AG08396 (cell line): ENCODE measurements at regions not wholly inside any gene's neighbourhood (a gene's known extent, or its start where the extent isn't known, plus 50 kb on each side); places are given as distances from the start of the nearest gene placed in this dataset.

ENCODE experiments used
- DNase-seq: peaks from one replicate; pipeline ENCODE4 v3.0.0; 2012; ENCODE audit warnings: low spot score, mixed read lengths

GRCh38 chr15:47949815-47950214 lies 171.0 kb upstream of the SLC24A5 start:
- no peak for DNase-seq

- DNase-seq = no peak
Observed at GRCh38 chr15:47950447-47950846, 170.3 kb upstream of the SLC24A5 start.

DNA sequence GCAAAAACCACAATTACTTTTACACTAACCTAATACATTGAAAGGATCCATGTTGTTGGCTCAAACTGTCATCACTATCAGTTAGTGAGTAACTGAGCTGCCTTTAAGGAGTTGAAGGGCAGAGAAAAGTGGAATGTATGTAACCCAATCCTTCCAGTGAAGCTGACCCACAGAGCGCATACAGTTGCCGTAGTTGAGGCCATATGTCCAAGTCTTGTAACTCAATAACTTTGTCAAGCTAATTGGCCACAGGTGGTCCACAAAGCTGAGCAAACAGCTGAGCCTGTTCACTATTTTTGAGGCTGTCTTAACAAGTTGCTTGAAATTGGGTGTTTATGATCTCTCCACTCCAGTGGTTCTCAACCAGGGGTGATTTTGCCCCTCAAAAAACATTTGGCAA lies 169.0 kb upstream of the SLC24A5 start:
- no peak for DNase-seq

DNA sequence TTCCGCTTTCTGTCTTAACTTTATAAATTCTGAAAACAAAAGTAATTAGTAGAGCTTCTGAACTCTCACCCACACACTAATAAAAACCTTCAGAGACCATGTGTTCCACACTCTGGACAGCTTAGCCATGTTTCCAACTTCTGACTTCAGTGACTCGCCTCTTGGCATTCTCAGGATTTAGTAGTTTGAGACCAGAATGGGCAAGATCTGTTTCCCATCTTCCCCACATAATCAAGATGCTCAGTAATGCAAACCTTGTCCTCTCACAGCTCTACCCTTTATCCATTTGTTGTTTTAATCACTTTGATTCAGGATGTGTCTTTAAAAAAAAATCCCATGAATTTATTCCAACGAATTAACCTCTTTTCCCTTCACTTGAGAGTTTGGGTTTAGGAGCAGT lies 166.6 kb upstream of the SLC24A5 start:
- DNase-seq = no peak

DNA sequence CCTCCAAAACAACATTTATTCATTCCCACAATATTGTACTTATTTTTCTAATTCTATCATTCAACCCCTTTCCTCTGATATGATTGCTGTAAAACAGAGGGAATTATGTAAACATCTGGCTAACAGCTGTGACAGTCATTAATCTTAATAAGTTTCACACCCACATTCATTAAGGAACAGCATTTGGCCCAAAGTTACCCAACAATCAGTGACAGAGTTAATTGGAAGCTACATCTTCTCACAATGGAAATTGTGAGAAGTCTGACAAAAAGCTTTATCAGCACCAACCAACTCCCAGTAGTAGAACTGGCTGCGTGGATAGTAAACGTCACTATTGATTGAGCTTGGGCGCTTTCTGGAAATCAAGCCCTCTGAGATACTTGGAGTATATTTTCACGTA lies 165.8 kb upstream of the SLC24A5 start:
- no peak for DNase-seq

- DNase-seq = no peak
Observed at GRCh38 chr15:47959617-47960413, 161.0 kb upstream of the SLC24A5 start.

DNA sequence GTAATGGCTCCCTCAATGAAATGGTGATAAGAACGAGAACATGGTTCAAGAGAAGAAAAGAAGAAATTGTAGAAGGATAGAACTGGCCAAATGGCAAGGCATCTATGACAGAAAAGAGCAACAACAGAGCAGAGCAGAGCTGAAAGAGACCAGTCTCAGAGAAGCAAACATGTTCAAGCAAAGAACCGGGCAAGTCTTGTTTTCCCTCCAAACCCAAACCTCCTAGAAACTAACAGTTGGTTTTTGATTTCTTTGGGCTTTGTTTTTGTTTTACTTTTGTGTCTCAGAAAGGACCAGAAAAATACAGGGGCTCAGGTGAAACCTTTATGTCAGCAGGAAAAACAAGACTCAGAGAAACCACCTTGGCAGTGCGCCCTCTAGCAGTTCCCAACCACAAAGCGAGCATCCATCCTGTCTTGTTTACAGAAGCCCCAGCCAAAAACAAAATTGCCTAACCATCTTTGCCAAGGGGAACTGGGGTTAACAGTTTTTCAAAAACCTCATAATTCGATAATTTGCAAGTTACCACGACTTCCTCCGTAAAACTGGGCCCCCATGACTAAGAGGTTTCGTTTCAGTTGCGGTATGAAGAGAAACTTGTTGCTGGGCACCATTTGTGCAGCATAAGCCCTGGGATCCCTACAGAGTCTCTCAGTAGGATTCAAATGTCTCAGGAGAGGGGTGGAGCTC lies 159.2 kb upstream of the SLC24A5 start:
- DNase-seq = no peak

DNA sequence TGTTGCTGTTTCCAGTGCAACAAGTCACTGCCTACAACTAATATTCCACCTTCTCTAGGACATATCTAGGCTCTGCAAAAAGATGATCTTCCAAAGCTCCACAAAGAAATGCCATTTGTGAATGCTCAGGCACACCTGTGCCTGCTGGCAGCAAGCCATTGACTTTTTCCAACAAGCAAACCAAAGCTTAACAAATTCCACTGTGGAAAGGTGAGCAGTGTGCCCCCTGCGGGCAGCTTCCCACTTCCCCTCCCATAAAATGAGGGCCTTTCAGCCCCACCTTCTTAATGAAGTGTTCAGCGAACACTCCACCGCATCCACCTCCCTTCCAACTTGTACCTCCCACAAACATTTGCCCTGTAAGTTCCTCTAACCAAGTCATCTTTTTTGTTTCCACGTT lies 157.5 kb upstream of the SLC24A5 start:
- no peak for DNase-seq

DNA sequence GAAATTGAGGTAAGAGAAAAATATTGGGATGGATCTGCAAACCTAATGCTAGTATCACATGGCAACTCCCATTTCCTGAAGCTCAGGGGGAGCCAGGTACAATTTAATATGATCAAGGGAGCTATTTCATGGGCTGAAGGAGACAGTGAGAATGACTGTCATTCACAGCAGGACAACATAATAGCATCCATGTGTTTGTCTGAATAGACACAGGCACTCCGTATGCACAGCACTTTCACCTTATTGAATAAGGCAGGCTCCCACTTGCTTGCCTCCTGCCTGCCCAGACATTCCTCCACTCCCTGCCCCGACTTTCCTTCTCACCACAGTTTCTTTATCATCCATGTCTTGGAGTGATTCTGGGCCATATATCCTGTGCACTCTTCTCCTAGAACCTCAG lies 156.6 kb upstream of the SLC24A5 start:
- no peak for DNase-seq

DNA sequence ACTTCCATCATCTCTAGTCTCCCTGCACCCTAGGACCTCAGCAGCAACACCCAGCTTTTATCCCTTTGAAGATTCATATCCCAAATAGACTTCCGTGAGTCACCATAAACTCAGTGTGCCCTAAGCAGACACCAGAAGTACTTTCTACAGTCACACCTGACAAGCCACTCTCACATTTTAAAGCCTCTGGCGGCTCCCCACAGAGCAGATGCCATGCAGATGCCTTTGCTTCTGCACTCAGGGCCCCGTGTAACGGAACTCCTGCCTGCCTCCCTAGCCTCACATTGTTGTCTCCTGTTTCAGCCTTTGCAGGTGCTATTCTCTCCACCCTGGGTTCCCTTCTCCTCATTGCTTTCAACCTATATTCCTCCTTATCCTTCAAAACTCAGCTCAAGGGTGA lies 155.5 kb upstream of the SLC24A5 start:
- no peak for DNase-seq

GRCh38 chr15:47968593-47968992 lies 152.2 kb upstream of the SLC24A5 start:
- DNase-seq = no peak

GRCh38 chr15:47971637-47972036 lies 149.2 kb upstream of the SLC24A5 start:
- DNase-seq = no peak

GRCh38 chr15:47972738-47973137 lies 148.1 kb upstream of the SLC24A5 start:
- no peak for DNase-seq

GRCh38 chr15:47974724-47975123 lies 146.1 kb upstream of the SLC24A5 start:
- DNase-seq = no peak

GRCh38 chr15:47975427-47975826 lies 145.4 kb upstream of the SLC24A5 start:
- DNase-seq = no peak

GRCh38 chr15:47983533-47983932 lies 137.3 kb upstream of the SLC24A5 start:
- DNase-seq = no peak

DNA sequence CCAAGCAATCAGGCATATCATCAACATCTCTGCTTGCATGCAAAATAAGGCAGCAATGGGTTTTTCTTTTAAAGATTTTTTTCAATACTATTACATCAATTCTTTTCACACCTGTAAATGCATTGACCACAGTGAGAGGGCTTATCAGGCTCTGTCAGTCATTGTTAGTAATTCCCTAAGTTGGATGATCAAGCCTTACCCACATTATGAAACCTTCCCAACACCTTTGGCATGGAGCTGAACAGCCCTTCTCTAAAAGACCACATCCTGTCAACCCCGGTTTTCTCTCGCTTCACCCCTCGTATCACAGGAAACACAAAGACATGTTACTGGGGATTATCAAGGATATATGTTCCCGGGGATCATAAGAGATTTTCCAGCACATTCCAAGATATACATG lies 135.2 kb upstream of the SLC24A5 start:
- no peak for DNase-seq

GRCh38 chr15:47987461-47987860 lies 133.3 kb upstream of the SLC24A5 start:
- no peak for DNase-seq

DNA sequence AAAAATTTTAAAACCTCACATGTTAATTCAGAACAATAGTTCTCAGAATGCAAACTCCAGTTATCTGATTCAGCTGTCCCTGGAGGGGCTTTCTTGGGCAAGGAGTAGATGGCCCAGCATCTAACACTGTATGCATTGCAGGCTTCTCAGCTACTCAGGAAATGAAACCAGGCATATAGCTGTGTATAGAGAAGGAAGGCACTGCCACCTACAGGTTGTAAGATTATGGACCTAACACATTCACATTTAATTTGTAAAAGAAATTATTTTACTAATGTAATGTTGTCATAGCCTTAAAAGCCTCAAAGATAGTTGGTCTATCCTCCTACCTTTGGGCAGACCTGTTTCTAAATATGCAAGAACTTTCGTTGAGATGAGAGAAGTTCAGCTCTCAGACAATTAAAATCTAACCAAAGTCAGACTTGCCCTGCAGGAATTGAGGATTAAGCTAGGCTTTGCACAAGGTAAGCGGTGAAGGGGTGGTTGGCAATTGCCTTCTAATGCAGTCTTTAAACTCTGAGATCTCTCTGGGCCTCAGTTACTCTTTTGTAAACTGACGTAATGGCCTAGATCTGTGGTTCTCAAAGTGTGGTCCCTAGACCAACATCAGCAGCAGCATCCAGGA lies 132.8 kb upstream of the SLC24A5 start:
- peak; percentile 41 for DNase-seq

GRCh38 chr15:47988564-47988963 lies 132.2 kb upstream of the SLC24A5 start:
- DNase-seq = no peak

- DNase-seq = no peak
Observed at GRCh38 chr15:47990821-47991220, 130.0 kb upstream of the SLC24A5 start.

DNA sequence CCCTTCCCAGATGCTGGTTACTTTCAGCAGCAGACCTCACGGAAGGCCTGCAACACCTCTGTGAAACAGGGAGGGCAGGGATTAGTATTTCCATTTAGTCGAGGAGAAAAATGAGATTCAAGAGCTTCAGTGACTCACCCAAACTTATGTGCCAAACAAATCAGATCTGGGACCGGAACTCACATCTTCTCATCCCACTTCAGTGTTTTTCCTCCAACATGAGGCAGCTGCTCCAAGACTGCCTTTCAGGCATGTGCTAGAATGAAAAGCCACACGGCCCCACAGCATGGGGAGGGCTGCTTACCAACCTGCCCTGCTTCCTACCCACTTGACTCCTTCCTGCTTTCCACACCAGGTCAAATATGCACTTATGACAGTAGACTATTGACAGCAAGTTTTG lies 129.4 kb upstream of the SLC24A5 start:
- peak; percentile 18 for DNase-seq

DNA sequence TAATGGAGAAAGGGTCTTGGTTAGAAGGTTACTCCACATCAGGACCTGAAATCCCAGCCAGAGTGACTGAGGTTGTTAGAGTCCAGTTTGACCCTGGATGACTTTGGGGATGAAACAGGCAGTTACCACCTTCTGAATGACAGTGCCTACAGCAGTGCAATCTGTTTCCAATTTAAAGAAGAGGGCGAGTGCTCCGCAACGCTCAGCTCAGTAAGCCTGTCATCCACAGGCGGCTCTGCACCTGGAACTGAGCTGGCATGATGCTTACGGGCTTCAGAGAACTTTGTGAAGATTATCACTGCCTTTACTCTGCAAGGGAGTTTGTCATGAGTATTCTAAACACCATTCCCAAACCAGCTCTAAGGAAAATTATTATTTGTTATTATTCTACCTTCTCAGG lies 127.7 kb upstream of the SLC24A5 start:
- no peak for DNase-seq
